HG03025 (cell line): ENCODE measurements at regions not wholly inside any gene's neighbourhood (a gene's known extent, or its start where the extent isn't known, plus 50 kb on each side); places are given as distances from the start of the nearest gene placed in this dataset.
"Not testable (repeated sequence)": the region's sequence is repeated elsewhere in the genome, so short reads cannot be mapped to it uniquely, and the experiment has no call there.

ENCODE experiments used
- ATAC-seq: cut with Tn5 transposase; IDR thresholded peaks from one replicate; pipeline ENCODE4 v1.9.1; 2021; ENCODE audit warnings: mild to moderate bottlenecking, moderate library complexity; ENCODE audit not compliant: unreplicated experiment, low FRiP score

DNA sequence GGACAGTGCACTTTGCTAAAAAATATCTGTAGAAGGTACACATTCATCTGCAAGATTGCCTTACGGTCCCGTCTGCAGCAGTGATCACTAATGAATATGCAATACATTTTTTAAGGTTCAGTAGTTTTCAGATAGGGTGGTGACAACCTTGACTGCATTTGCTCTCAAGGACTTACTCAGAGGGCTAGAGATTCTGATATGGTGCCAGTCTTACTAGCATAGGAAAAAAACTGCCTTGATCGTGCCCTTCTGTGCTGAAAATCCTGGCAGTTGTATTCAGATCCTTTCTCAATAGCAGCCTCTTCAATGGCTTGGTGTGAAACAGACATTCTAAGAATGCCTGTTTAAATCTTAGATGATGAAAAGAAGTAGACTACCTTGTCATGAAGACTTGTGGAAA lies 411.9 kb upstream of the CCDC54 start:
- no peak for ATAC-seq

DNA sequence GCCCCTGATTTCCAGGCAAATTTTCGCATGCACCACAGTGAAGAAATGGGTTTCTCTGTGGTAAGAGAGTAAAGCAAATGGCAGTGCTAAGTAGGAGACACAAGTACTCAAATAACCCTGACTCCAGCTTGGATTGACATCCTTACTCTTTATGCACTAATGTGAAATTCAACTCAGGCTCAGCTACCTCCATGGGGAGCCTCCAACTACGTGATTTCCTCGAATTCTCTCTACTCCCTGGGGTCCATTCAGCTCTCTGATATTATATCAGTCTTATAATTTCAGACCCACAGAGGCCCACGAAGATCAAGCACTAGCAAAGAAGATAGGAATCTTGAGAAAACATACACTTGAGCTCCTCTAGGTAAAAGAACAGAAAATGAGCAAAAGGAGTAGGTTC lies 407.6 kb upstream of the CCDC54 start:
- ATAC-seq = no peak

DNA sequence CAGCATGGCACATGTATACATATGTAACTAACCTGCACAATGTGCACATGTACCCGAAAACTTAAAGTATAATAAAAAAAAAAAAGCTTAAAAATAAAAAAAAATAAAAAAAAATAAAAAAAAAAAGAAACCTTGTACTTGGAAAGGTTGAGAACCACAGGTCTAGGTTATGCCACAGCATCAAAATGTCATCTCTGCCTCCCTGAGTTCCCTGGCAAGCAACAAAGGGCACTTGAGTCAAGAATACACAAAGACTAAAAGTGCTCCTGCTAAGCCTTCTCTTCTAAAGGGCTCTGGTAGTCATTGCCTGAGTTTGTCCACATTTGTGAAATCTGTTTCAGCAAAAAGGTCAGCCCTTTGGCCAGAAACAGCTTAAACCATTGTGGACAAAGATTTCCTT lies 395.8 kb upstream of the CCDC54 start:
- no peak for ATAC-seq

DNA sequence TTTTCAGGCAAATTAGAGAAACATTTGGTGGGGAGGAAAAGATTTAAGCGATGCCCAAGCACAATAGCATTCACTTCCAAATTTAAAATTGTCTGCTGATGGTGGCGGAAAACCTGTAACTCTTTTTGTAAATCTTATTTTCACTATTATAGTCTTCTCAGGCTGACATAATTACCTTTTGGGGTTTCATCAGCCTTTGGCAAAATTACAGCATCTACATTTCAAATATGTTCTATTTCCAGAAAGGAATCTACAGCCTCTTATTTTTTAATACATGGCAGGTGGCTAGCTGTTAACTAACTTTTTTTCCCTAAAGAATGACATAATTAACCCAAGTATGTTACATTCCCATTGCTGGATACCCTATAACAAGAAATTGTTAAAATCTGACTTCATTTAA lies 391.5 kb upstream of the CCDC54 start:
- no peak for ATAC-seq

DNA sequence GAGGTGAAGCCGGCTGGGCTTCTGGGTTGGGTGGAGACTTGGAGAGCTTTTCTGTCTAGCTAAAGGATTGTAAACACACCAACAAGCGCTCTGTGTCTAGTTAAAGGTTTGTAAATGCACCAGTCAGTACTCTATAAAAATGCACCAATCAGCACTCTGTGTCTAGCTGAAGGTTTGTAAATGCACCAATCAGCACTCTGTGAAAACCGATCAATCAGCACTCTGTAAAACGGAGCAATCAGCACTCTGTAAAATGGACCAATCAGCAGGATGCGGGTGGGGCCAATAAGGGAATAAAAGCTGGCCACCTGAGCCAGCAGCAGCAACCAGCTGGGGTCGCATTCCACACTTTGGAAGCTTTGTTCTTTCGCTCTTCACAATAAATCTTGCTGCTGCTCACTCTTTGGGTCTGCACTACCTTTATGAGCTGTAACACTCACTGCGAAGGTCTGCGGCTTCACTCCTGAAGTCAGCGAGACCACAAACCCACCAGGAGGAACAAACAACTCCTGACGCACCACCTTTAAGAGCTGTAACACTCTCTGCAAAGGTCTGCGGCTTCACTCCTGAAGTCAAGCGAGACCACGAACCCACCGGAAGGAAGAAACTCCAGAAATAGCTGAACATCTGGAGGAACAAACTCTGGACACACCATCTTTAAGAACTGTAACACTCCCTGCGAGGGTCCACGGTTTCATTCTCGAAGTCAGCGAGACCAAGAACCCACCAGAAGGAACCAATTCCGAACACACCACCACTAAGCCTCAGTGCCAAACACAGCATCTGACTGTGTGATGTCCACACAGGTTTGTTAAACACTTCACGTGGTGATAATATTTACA lies 378.2 kb upstream of the CCDC54 start:
- not testable (repeated sequence) for ATAC-seq

DNA sequence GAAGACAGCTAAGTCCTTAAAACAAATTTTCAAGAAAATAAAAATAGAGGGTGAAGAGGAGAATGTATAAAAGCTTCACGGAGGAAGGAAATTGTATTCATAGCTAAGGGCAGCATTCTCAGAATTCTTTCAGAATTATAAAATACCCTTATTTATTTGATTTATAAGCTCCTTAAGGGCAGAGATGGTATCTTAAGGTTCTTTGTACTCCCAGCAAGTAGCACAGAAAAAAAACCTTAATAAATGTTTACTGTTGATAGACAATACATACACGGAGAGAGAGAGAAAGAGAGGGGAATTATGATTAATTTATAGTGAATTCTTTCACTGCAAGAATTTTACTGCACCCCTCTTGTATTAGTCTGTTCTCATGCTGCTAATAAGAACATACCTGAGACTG lies 375.6 kb upstream of the CCDC54 start:
- ATAC-seq = no peak

DNA sequence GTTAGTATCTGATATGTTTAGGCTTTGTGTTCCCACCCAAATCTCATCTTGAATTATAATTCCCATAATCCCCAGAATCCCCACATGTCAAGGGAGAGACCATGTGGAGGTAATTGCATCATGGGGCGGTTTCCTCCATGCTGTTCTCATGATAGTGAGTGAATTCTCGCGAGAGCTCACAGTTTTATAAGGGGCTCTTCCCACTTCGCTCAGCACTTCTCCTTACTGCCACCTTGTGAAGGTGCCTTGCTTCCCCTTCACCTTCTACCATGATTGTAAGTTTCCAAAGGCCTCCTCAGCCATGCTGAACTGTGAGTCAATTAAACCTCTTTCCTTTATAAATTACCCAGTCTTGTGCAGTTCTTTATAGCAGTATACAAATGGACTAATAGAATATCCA lies 371.9 kb upstream of the CCDC54 start:
- not testable (repeated sequence) for ATAC-seq

DNA sequence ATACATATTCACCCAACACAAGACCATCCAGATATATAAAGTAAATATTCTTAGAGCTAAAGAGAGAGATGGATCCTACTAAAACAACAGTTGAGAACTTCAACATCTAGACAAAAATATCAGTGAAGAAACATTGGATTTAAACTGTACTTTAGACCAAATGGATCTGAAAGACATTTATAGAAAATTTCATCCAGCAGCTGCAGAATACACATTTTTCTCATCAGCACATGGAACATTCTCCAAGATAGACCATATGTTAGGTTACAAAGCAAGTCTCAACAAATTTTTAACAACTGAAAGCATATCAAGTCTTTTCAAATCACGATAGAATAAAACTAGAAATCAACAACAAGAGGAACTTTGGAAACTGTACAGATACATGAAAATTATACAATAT lies 369.0 kb upstream of the CCDC54 start:
- ATAC-seq = no peak

DNA sequence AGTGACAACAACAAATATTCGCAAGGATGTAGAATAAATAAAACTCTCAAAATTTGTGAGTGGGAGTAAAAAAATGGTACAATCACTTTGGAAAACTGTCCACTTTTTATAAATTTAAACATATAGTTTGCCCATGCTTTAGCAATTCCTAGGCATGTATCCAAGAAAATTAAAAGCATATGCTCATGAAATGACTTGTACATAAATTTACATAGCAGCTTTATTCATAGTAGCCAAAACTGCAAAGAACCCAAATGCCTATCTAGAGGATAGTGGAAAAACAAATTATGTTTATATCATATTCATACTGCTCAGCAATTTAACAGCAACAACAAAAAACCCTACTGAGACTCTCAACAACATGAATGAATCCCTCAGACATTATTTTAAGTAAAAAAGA lies 363.6 kb upstream of the CCDC54 start:
- no peak for ATAC-seq

DNA sequence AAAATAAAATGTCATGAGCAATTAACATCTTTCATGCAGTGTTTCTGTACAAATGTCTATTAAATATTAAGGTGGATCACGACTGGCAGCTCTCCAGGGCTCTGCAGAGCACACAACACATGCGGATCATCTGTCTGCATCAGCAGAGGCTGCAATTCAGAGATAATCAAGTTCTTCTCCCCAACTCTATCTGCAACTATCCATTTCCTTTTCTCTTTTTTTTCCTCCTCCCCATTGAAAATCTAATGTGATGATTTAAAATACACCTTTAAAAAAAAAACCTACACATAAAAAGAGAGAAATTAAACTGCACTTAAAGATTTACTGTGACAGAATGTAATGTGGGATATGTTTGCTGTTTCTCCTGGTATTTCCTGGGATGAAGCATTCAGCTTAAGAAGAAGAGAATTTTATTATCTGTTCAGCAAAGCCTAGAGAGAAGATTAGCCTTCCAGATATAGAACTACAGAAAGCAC lies 352.6 kb upstream of the CCDC54 start:
- no peak for ATAC-seq

DNA sequence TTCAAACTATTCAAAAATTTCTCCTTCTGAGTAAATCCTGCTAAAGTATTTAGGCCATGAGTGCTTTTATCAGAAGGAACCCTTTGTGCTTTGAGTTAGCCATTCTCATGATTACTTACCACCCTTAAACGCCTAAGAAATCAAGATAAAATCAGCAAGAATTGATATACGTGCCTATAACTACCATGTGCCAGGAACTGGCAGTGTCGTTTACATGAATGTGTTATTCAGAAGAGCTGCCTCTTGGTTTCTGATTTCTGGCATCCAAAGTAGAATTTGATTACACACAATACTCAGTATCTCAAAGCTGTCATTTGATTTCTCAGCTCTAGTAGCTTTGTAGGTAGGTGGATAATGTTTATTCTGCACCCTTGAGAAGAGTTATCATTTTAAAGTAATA lies 351.3 kb upstream of the CCDC54 start:
- no peak for ATAC-seq

DNA sequence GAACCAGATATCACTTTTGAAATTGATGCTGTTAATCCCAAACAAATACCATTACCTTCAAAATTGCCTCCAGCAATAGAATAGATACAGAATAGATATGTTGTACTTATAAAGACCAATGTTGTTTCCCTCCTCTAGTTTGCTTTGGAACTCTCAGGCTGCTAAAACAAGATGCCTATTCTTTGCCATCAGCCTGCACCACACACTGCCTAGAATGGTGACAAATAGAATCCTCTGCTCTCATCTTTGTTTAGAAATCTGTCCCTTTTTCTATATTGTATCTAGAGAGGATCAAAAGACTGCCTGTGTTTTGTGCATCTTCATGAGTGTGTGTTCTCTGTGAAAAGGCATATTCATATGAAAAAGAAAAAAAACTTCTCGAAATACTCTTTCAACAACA lies 349.2 kb upstream of the CCDC54 start:
- ATAC-seq = no peak

DNA sequence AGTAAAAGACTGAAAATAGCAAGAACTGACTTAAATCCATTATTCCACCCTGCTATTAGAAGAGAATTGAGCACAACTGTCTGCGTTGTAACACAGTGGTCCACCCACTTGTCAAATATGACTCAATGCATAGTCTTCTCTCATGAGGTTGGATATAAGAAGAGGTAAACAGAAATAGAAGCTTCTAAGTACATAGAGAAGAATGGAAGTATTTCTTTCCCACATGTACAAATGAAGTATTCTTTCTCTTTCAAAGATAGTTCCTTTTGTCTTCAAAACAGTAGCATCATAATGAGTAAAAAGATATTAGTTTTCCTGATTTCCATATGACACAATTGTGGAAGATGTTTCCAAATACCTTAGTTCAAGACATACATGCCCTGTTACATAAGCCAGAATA lies 348.6 kb upstream of the CCDC54 start:
- no peak for ATAC-seq

DNA sequence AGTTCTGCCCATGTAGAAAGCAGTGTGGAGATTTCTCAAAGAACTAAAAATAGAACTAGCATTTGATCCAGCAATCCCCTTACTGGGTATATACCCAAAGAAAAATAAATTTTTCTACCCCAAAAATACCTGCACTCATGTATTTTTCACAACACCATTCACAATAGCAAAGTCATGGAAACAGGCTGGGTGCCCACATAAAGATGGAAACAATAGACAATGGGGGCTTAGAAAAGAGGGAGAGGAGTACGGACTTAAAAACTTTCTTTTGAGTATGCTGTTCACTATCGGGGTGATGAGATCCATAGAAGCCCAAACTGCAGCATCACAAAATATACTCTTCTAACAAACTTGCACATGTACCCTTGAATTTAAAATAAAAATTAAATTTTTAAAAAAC lies 345.1 kb upstream of the CCDC54 start:
- ATAC-seq = no peak

DNA sequence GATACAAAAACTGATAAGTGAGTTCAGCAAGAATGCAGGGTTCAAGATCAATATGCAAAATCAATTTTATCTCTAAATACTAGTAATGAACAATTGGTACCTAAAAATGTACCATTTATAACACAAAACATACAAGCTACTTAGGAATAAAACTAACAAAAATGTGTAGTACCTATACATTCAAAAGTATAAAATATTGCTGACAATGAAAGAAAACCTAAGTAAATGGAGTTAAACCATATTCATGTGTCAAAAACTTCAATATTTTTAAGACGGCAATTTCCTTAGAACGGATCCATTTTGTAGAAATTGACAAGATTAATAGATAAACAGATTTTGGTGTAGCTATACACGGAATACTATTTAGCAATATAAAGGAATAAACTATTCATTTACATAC lies 343.1 kb upstream of the CCDC54 start:
- ATAC-seq = no peak

DNA sequence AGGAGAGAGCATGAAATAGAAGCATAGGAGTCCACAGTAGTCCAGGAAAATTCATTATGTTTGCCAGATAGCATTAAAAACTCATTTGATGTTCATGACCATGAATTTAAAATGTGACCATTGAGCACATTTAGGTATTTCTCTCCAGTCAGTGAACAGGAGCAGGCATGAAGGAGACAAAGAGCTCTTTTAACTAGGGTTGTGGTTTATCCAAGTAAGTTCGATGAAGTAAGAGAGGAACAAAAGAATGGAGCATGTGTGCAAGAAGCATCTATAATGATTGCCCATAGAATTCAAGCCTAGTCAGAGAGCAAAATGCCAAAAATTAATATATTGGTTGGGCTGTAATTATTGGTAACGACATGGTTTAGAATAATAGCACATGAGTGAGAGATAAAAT lies 342.1 kb upstream of the CCDC54 start:
- no peak for ATAC-seq

DNA sequence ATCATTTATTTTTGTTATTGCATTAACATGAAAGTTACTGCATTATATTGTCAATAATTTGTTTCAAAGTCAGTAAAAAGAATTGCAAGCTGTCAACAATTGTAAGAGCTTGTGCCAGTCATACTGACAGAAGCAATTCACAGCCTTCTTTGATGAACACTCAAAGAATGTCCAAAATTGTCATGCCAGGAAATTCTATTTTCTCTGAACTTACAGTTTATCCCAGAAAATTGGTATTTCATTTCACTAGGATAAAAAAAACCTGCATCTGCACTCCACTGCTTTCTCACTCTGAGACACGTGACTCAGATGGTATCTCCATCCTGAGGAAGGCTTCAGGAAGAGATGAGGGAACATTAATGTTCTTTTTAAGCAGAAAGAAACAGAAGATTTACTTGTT lies 332.6 kb upstream of the CCDC54 start:
- no peak for ATAC-seq

DNA sequence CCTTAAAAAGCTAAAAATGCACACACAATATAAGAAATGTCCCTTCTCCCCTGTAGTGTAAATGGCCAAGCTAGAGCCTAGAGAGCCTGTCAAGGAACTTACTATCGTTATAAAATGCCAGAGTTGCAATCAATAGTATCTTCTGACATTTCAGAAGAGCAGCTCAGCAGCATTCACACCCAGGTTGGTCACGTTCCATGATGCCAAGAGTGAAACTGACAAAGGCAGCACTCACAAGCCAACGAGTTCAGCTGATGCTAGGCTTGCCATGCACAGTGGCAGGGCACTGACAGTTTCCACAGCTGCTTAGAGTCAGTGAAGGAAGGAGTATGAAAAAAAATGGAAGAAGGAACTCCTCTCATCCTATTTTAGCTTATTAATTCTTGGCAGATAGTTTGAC lies 331.4 kb upstream of the CCDC54 start:
- ATAC-seq = no peak

DNA sequence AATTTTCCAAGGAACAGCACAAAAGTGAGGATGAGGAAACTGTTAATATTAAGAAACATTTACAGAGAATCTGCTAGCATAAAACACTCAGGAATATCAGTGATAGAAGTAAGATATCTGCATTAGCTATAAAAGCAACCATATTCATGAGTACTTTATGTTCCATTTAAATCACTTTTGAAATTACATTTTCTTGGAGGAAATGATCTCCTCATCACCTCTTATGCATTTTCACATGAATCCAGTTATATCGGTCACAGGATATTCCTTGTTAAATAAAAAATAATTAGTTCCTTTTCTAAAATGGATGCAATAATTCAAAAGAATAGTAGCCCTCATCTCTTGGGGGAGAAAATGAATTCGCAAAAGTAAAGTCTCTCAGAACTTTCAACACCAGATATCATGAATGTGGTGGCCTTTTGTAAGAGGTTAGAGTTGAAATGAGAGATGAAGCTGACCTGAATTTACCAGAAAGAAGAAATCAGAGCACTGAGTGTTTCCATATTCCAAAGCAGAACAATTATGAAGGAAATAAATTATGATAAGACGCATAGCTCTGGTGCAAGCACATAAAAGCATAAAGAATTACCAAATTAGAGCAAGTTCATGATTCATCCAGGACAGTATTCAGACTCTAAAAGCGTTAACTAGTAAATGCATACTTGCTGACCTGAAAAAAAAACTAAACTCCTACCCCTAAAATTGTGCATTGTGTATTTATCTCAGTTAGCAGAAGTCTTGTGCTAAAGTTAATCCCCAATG lies 321.9 kb upstream of the CCDC54 start:
- no peak for ATAC-seq

DNA sequence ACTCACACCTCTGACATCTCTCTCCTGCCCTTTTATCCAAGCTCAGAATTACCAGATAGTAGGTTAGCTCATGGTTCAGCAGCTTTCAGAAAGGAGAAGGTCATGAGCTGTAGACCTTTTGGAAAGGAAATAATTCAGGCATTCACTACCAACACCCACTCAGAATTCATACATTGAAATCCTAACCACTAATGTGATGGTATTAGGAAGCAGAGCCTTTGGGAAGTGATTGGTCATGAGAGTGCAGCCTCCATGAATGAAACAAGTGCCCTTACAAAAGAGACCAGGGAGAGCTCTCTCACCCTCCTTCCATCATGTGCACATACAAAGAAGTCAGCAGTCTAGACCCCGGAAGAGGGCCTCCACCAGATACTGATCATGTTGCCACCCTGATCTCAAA lies 315.8 kb upstream of the CCDC54 start:
- ATAC-seq = no peak

DNA sequence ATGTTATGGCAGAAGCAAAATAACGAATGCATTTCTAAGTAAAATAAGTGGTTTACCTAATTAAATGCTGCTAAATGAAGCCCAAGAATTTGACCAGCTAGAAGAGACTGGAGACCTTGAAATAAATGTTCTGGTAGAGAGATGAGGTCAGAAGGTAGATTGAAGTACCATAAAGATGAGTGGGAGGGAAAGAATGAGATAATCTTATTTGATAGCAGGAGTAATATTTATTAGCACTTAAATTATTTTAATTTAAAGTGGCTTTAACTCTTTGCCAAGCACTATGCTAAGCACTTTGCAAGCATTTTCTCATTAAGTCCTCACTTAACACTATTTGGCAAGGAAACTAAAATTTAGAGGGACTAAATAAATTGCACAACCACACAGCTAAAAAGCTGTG lies 314.9 kb upstream of the CCDC54 start:
- no peak for ATAC-seq

DNA sequence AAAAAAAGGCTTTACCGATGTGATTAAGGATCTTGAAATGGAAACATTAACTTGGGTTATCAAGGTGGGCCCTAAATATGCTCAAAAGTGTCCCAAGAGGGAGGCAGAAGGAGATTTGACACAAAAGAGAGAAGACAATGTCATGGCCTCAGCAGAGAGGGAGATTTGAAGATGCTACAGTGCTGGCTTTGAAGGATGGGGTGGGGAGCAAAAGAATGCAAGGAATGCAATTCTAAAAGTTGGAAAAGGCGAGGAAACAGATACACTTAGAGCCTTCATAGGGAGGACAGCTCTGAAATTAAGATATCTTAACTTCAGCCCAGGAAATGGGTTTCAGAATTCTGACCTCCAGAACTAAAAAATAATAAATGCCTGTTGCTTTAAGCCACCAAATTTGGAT lies 314.5 kb upstream of the CCDC54 start:
- no peak for ATAC-seq
